Suprapubic skin (tissue), 4 donors: ENCODE measurements at regions not wholly inside any gene's neighbourhood (a gene's known extent, or its start where the extent isn't known, plus 50 kb on each side); places are given as distances from the start of the nearest gene placed in this dataset.
"Not testable (repeated sequence)": the region's sequence is repeated elsewhere in the genome, so short reads cannot be mapped to it uniquely, and the experiment has no call there.

Source experiments
- DNase-seq, 2 donors: peaks; one replicate each; pipeline ENCODE4 v3.0.0-alpha.2; 2019; ENCODE audit warnings: low spot score in 2 of 2
- H3K27ac ChIP-seq: fragments of 200-600 bp; sonication (generic); one replicate; pipeline ENCODE4 v1.5.1; 2019
- H3K27me3 ChIP-seq: fragments of 200-600 bp; sonication (generic); one replicate; pipeline ENCODE4 v1.5.1; 2019
- H3K36me3 ChIP-seq: fragments of 200-600 bp; sonication (generic); one replicate; pipeline ENCODE4 v1.5.1; 2019
- H3K4me1 ChIP-seq: fragments of 200-600 bp; sonication (generic); one replicate; pipeline ENCODE4 v1.5.1; 2019
- H3K4me3 ChIP-seq: fragments of 200-600 bp; sonication (generic); one replicate; pipeline ENCODE4 v1.5.1; 2019; ENCODE audit warnings: mild to moderate bottlenecking
- H3K9me3 ChIP-seq: fragments of 200-600 bp; sonication (generic); one replicate; pipeline ENCODE4 v1.5.1; 2019
- CTCF ChIP-seq, 2 donors: fragments of 200-600 bp in 1 of 2; fragments of 450-650 bp in 1 of 2; sonication (generic) in 1 of 2; IDR thresholded peaks; one replicate each; pipeline ENCODE4 v1.5.1; 2016 to 2019; ENCODE audit warnings: antibody characterized with exemption in 2 of 2, mild to moderate bottlenecking in 1 of 2, moderate library complexity in 1 of 2
- EP300 ChIP-seq: sonication (generic); formaldehyde crosslinking; IDR thresholded peaks from one replicate; pipeline ENCODE4 v1.6.1; 2017; ENCODE audit warnings: antibody characterized with exemption
- POLR2A ChIP-seq, 2 donors: fragments of 450-650 bp; IDR thresholded peaks; one replicate each; pipeline ENCODE4 v1.6.1; 2017; ENCODE audit warnings: antibody characterized with exemption in 2 of 2, mild to moderate bottlenecking in 2 of 2, moderate library complexity in 2 of 2
- POLR2AphosphoS5 ChIP-seq, 3 donors: sonication (generic); formaldehyde crosslinking; IDR thresholded peaks; one replicate each; pipeline ENCODE4 v1.6.1; 2017; ENCODE audit warnings: antibody characterized with exemption in 3 of 3
- WGBS: methylation state at CpG from one replicate; pipeline ENCODE4 v1.1.5; 2018; 5-methylcytosine and 5-hydroxymethylcytosine counted together

GRCh38 chr19:5247957-5248705 is 92.5 kb downstream of the PTPRS start:
- H3K27ac ChIP-seq: no peak overlapping the region
- no peak for DNase-seq
- H3K27me3 ChIP-seq: no peaks in the 10 kb centered on the region
- H3K36me3 ChIP-seq: peaks cover 35% of the 10 kb centered on the region
- 85% methylated on average over 24 of the region's 25 CpGs for WGBS
- H3K9me3 ChIP-seq: no peaks in the 10 kb centered on the region
- H3K4me1 ChIP-seq: peaks cover 9% of the 10 kb centered on the region
- no peak overlapping the region for H3K4me3 ChIP-seq
- no peak for TF ChIP-seq CTCF (IDR thresholded peaks at IDR 0.05)
- no peak for TF ChIP-seq EP300
- TF ChIP-seq POLR2A (IDR thresholded peaks at IDR 0.05): no peak
- TF ChIP-seq POLR2AphosphoS5 (IDR thresholded peaks at IDR 0.05): no peak

GRCh38 chr19:5246554-5247155 is 94.0 kb downstream of the PTPRS start:
- Histone ChIP-seq H3K4me3 (no peak overlapping the region), H3K27me3 (no peaks in the 10 kb centered on the region), H3K9me3 (no peaks in the 10 kb centered on the region), H3K36me3 (peaks cover 40% of the 10 kb centered on the region), H3K4me1 (peaks cover 8% of the 10 kb centered on the region), H3K27ac (no peak overlapping the region)
- WGBS: 87% methylated on average over 10 of the region's 10 CpGs
- TF ChIP-seq CTCF (IDR thresholded peaks at IDR 0.05) (no peak), EP300 (no peak), POLR2AphosphoS5 (IDR thresholded peaks at IDR 0.05) (no peak), POLR2A (IDR thresholded peaks at IDR 0.05) (no peak)
- no peak for DNase-seq

- Histone ChIP-seq H3K36me3 (peaks cover 40% of the 10 kb centered on the region), H3K27me3 (no peaks in the 10 kb centered on the region), H3K4me1 (peaks cover 8% of the 10 kb centered on the region), H3K9me3 (no peaks in the 10 kb centered on the region), H3K27ac (no peak overlapping the region), H3K4me3 (no peak overlapping the region)
- DNase-seq: no peak
- TF ChIP-seq EP300 (no peak), POLR2A (IDR thresholded peaks at IDR 0.05) (no peak), CTCF (IDR thresholded peaks at IDR 0.05) (no peak), POLR2AphosphoS5 (IDR thresholded peaks at IDR 0.05) (no peak)
- WGBS: 91% methylated on average over 38 of the region's 38 CpGs
Measured at GRCh38 chr19:5245631-5246553, 94.7 kb downstream of the PTPRS start.

- Histone ChIP-seq H3K4me3 (no peak overlapping the region), H3K4me1 (no peaks in the 10 kb centered on the region), H3K36me3 (peaks cover 43% of the 10 kb centered on the region), H3K27ac (no peak overlapping the region), H3K27me3 (no peaks in the 10 kb centered on the region), H3K9me3 (no peaks in the 10 kb centered on the region)
- no peak for DNase-seq
- TF ChIP-seq POLR2A (IDR thresholded peaks at IDR 0.05) (no peak), CTCF (IDR thresholded peaks at IDR 0.05) (no peak), POLR2AphosphoS5 (IDR thresholded peaks at IDR 0.05) (no peak), EP300 (no peak)
- WGBS: 93% methylated on average over 11 of the region's 11 CpGs
Measured at GRCh38 chr19:5244351-5244750, 96.3 kb downstream of the PTPRS start.

GRCh38 chr19:5243878-5244277 is 96.7 kb downstream of the PTPRS start:
- H3K4me3 ChIP-seq: no peak overlapping the region
- peaks cover 46% of the 10 kb centered on the region for H3K36me3 ChIP-seq
- no peaks in the 10 kb centered on the region for H3K9me3 ChIP-seq
- no peak overlapping the region for H3K27ac ChIP-seq
- WGBS: over 99% methylated on average over 22 of the region's 40 CpGs
- TF ChIP-seq EP300: no peak
- no peak for TF ChIP-seq POLR2A (IDR thresholded peaks at IDR 0.05)
- no peak for TF ChIP-seq CTCF (IDR thresholded peaks at IDR 0.05)
- TF ChIP-seq POLR2AphosphoS5 (IDR thresholded peaks at IDR 0.05): no peak
- no peak for DNase-seq
- H3K27me3 ChIP-seq: no peaks in the 10 kb centered on the region
- no peaks in the 10 kb centered on the region for H3K4me1 ChIP-seq

- WGBS: 93% methylated on average over 9 of the region's 9 CpGs
- H3K9me3 ChIP-seq, H3K4me1 ChIP-seq, H3K27me3 ChIP-seq, DNase-seq, H3K4me3 ChIP-seq, H3K27ac ChIP-seq: not testable (repeated sequence)
- H3K36me3 ChIP-seq: peaks cover 59% of the 10 kb centered on the region
Measured at GRCh38 chr19:5241896-5242295, 98.7 kb downstream of the PTPRS start.
